Bone marrow (tissue), 2 donors: ENCODE measurements at regions not wholly inside any gene's neighbourhood (a gene's known extent, or its start where the extent isn't known, plus 50 kb on each side); places are given as distances from the start of the nearest gene placed in this dataset.
"Not testable (repeated sequence)": the region's sequence is repeated elsewhere in the genome, so short reads cannot be mapped to it uniquely, and the experiment has no call there.

Experiments
- DNase-seq, 2 donors: peaks; one replicate each; lab custom pipeline; 2025; lab: John Stamatoyannopoulos, UW

DNA sequence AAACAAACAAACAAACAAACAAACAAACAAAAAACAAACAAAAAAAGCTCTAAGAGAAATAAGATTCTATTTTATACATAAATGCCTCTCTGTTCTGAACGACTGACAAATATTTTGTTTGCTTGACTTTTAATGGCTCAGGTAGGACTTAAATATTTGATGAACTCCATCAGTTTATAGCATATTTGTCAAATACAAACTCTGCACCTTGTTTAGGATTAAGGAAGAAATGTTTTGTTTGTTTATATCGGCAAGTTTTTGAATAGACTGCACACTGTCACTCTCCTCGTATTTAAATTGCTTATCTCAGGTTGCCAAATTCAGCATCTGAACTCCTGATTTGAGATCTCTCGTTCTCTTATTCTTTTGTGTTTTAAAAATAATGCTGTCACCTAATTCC, 1499.7 kb upstream of the SLC10A2 start:
- DNase-seq = no peak

DNA sequence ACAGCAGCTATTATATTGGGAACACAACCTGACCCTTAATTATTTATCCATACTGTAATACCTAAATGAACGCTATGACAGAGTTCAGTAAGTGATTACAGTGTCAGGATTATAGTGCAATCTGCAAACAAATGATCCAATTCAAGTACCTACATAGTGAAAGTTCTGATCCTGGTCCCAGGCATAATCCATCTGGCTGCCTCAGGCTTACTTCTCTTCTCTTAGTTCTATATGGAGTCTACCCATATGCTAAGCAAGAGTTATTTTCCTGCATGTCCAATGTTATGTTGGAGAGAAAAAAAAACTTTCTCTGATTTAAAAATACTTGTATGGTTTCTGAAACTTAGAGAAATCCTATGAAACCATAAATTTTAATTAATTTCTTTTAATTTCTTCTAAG, 1487.7 kb upstream of the SLC10A2 start:
- DNase-seq = no peak

DNA sequence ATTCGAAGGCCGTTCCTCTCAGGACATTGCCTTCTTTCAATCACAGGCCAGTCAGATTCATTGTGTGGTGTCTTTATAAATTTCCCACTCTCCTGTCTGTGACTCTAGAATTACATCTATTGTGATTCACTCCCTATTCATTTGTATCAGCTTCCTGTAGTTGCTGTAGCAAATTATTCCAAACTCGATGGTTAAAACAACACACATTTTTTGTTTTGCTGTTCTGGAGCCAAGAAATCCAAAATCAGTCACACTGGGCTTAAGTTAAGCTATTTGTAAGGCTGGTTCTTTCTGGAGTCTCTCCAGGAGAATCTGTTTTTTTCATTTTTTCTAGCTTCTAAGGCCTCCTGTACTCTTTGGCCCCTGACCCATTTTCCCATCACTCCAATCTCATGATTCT, 1487.0 kb upstream of the SLC10A2 start:
- no peak for DNase-seq

DNA sequence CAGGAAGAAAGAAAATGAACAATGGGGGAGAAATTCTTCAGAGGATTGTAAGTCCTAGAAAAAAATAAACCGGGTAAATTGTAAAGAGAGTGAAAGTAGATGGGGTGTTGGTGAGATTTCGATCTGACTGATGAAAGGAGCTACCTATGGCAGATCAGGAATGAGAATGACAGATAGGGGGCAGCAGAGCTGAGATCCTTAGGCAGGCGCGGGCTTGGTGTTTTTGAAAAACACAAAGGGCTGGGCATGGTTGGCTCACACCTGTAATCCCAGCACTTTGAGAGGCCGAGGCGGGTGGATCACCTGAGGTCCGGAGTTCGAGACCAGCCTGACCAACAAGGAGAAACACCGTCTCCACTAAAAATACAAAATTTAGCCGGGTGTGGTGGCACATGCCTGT, 1468.6 kb upstream of the SLC10A2 start:
- no peak for DNase-seq

DNA sequence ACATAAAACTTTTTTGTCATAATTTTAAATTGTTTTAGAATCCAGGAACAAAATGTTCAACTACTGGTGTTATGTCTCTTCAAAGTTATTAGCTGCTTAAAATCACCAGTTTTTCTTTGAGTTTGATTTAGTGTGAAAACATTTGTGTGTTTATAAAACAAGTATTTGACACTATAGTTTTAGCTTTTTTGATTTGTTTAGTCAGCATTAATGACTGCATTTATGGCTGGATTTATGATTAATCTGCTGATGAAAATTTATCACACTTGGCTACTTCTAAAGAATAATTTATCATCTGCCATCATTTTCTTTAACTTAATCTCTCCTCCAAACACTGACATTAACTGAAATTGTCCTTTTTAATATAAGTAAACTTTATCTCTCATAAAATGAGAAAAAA, 1465.9 kb upstream of the SLC10A2 start:
- no peak for DNase-seq

DNA sequence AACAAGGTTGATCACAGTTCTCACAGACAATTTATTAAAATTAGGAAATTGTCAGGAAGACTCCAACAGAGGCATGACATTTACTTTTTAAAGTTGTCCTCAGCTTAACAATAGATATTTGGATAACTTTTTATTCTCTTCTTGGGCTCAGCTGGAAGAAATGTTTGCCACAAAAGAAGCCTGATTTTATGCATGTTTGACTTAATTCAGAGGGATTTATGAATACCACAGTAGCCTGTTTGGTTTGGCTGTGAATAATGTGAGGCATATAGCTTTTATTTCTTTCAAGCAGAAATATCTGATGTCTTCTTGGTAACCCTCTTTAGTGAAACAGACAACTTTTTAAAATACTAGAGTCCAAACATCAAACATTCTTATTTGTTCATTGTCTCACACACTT, 1464.5 kb upstream of the SLC10A2 start:
- no peak for DNase-seq

DNA sequence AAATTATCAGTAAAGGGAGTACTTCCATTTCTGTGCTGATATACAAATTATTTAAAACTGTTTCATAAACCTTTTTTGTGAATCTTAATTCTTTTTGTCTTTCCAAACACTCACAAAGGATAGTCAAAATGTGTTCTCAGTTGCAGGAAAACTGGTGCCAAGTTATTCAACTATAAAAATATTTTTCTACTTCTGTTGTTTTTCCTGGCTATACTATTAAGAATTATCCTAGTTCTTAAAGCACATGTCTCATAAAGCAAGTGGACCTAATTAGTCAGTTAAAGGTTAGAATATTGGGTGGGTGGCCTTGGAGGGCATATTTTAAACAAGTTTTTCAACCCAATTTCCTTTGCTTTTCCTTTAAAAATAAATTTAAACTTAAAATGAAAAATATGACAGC, 1460.3 kb upstream of the SLC10A2 start:
- no peak for DNase-seq

DNA sequence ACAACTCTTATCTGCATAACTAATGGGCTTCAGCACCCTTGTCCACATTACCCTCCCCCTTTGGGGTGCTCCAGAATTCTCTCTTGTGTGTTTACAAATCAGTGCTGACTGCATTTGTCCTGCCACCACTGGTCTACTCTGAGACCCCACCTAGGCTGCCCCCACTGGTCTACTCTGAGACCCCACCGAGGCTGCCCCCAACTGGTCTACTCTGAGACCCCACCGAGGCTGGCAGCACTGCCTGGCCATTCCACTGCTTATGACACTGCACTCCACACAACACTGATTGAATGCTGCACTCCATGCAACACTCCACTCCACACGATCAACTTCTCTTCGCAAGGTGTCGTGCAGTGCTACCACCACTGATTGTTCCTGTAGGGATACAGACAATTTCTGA, 1459.2 kb upstream of the SLC10A2 start:
- no peak for DNase-seq

DNA sequence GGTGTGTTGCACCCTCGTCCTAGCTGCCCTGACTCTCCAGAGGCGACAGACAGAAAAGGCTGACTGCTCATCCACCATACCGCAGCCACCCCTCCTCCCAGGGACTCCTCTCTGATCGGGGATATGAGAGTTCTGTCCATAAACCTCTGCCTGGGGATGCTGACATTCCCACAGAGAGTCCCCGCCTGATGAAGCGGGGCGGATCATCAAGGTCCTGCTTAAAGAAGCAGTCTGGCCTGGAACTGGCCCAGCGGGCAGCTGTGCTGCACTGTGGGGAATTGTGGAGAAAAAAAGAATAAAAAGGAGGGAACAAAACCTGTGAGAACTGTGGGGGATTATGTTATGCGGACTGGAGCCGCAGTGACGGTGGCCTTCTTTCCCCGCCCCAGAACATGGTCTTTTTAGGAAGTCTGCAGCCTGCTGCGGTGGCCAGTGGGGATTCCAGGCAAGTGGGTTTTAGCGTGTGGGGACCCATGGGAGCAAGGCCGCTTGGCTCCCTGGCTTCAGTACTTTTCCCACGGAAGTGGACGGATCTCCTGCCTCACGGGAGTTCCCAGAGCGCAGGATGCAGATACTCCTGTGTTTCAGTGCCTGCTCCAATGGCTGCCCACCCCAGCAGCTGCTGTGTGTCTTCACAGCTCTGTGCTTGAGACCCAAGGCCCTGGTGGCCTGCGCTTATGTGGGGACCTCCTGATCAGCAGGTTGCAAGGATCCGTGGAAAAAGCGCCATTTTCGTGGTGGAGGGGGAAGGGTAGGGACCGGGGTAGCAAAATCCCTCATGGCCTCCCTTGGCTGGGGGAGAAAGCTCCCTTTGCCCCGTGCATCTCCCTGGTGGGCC, 1456.2 kb upstream of the SLC10A2 start:
- no peak for DNase-seq

DNA sequence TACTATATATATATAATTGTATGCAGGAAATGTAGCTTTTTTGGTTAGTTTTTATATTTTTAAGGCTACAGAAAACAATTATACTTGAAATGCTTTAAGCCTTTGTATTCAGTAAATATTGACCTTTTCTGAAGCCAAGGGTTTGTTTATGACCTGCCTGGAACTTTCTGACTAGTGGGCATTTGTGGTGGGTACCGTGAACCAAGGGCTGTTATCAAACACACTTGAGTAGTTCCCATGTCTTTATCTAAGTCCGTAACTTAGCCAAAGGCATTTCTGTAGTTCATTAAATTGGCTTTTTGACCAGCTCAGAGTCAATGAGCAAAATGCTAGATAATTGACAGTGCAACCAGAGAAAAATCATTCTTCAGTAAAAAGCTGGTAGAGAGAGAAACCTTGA, 1444.2 kb upstream of the SLC10A2 start:
- no peak for DNase-seq

DNA sequence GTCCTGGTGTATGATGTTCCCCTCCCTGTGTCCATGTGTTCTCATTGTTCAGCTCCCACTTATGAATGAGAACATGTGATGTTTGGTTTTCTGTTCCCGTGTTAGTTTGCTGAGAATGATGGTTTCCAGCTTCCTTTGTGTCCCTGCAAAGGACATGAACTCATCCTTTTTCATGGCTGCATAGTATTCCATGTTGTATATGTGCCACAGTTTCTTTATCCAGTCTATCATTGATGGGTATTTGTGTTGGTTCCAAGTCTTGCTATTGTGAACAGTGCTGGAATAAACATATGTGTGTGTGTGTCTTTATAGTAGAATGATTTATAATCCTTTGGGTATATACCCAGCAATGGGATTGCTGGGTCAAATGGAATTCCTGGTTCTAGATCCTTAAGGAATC, 1427.3 kb upstream of the SLC10A2 start:
- not testable (repeated sequence) for DNase-seq

DNA sequence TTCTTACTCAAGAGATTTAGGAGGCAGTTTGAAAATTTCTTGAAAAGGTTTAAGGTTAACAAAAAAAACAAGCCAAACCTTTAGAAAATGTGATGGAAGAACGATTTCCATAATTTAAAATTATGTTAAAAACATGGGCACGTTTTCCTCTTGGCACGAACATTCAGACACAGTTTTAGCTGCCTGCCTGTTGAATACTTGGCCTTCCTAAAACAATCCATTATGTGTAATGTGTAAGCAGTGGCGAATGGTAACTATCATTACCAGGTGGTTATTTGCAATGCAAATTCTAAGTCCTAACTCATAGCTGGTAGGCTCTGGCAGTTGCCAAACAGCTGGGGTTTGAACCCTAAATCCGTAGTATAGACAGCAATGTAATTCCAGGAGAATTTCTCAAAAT, 1425.7 kb upstream of the SLC10A2 start:
- DNase-seq = no peak

DNA sequence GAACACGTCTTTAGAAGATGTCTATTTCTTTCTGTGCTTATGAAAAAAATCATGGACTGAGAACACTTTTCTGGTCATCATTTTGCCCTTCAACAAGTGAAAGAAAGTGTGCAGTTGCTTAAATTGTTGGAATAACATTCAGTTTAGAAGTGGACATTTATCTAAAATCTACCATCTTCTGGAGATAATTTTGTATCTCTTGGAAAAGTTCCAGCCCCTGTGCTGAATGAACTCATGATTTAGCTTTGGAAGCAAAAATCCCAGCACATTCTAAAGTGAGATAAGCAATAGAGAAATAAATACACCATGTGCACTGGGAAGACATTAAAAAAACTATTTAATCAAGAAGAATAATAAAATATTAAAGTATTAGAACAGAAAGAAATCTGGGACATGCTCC, 1420.8 kb upstream of the SLC10A2 start:
- no peak for DNase-seq

DNA sequence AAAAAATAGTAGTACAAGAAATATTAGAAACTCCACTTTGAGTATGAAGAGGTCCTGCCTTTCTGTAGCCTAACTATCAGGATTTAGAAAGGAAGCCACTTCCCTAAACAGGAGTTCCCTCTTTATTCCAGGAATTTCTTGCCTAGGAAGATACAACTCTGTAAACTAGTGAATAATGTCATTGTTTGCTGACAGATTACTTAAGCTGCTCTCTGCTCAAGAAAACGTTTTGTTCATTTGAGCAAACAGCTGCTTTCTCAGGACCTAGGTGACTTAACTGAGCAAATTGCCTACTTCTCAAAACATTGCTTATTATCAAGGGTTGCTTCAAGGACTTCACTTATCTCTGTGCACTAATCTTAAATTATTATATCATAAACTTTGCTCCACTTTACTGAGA, 1419.4 kb upstream of the SLC10A2 start:
- no peak for DNase-seq

DNA sequence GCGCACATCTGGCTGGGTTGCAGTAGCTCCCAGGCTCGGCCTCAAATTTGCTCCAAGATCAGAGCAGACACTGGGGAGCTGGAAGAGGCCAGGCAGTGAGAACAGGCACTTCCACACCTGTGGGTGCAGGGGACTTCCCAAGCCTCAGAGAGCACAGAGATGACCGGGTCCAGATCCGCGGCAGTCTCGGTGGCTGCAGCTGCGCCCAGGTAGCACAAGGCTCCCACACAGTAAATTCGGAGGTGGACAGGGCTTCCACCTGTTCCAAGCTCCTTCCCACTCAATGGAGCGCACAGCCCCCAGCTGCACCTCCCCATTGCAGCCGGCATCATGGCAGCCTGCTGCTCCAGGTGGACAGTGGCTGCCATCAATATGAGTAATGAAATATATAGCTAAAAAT, 1417.4 kb upstream of the SLC10A2 start:
- no peak for DNase-seq

DNA sequence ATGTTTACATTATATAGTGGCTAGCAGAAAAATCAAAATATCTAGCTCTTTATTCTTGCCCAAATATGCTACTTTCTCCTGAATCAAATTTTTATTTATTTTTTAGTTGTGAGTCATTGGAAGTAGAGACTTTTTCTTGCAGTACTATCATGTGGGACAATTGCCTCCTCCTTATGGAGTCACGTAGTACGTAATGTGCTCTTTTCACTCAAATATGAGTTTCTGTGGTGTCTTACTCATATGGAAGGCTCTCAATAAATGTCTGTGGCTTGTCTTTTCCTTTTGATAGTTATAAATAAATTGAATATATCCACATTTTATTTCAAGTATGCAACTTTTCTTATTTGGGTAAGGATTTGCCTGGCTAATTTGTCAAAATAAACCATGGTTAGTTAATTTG, 1411.0 kb upstream of the SLC10A2 start:
- no peak for DNase-seq

DNA sequence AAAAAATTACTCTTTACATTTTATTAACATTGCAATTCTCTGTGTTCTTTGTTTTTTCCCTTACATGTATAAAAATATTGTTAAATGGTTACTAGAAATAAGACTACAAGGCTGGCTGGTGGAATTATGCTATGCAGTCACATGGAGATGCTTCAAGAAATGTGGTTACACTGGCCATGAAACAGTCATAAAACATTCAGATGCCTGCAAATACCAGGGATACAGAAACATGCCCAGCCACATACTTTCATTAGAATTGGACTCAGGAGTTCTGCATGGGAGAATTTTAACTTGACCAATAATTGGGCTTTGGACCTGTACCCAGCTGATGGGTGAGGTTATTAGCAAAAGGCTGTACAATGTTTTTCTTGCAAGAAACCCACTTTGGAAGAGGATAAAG, 1407.7 kb upstream of the SLC10A2 start:
- DNase-seq = no peak

DNA sequence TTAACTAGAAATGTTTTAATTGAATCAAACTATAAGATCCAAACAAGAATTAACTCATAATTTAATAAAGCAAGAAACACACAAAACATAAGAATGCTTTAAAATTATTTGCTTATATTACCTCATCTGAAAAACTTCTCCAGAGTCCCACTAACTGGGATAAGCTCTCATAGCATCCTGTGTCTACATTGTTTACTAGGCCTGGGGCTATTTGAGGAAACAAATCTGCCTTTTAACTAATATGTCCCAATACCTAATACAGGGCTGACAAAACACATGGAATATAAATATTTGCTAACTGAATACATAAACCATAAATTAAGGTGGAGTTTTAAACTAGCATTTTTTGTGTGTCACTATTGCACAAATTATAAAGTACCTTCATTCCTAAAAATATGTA, 1399.8 kb upstream of the SLC10A2 start:
- DNase-seq = no peak

DNA sequence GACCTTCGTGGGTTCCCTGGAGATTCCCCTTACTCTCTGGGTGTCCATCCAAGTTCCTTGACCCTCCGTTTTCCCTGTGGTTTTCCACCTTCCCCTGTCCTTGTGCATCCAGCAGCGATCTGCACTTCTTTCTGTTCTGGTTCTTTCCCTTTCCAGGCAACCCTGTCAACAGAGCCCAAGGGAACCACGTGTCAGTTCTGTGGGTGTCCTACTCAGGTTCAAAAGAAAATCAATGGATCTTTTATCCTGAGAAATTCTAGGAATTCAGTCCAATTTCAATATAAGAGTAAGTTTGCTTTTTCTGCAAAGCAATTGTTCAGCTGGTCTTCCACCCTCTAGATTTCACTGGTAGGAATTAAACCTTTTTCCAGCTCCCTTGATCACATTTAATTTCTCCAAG, 1394.8 kb upstream of the SLC10A2 start:
- no peak for DNase-seq

DNA sequence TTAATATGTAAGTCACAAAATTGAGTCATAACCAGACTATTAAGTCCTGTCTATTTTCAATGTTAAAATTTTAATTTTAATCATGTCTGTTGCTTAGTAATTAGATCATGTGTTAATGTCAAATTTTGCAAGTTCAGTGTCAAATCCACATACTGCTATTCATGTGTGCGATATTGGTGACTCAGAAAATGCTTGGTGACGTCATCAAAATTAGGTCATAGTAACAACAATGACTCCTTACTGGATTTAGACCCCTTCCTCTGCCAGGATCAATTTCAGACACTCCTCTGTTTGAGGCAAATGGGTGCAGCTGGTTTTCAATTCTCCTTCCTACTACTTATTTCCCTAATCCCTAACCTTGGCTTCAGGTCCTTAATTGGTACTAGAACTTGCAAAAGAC, 1394.3 kb upstream of the SLC10A2 start:
- no peak for DNase-seq

DNA sequence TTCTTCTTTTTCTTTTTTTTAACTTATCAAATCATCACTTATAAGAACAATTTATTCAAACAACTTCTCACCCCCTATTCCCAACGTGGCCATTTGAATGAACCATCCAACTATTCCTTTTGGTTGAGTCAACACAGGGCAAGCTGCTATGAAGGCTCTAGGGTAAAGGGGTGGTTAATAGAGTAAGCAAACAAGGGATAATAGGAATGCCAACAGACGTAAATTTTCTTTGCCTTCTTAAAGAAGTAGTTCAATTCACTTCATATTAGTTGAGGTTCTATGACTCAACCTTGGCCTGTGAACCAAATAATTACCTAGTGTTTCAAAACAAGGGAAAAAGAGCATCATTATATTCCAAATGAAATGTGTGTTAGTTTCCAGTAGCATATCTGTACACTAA, 1383.8 kb upstream of the SLC10A2 start:
- no peak for DNase-seq

DNA sequence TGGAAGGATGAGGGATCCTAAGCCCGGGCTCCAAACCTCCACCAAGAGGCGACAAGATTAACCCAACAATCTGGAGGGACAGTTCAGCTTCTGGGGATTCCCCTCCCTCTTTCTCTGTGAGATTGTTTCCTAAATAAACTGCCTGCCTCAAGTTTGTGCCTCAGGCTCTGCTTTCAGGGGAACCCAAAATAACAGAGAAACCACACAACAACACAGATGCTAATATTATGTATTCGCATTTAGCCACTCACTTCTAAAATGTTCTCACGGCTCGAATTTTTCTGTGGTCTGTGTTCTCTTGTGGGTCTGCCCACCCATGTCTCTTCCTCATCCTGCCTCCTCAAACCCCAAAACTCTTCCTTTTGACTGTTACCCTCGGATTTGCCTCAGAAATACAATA, 1381.1 kb upstream of the SLC10A2 start:
- no peak for DNase-seq

DNA sequence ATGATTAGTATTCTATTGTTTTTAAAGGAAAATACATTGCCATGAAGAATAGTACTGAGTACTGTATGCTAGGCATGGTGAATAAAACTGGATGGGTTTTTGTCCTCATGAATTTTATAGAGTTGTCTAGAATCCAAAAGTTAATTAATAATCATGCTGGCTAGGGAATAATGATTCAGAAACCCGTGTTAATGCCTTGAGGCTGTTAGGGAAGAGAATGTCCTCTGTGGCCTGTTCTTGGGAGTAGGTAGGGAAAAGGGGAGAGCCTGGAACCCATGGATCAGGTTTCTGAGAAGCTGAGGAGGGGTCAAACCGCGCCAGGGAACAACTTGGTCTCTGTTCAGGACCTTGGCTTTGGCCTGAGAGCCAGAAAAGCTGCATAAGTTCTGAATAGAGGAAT, 1376.3 kb upstream of the SLC10A2 start:
- no peak for DNase-seq

DNA sequence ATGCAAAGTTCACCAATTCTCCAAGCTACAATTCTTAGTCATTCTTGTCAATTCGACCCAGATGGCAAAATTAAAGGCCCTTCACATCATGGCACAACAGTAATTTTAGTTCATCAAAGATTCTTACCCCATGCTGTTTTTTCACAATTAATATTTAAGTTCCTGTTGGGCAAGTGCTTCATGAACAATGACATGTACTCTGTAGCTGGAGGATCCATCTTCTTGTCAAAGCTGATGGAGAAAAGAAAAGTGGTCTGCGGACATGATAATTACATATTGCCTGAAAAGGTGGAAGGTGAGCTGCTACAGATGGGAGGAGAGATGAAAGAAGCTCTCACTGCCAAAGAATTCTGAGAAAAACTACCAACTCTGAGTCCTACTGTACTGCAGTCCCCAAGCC, 1370.3 kb upstream of the SLC10A2 start:
- DNase-seq = no peak

DNA sequence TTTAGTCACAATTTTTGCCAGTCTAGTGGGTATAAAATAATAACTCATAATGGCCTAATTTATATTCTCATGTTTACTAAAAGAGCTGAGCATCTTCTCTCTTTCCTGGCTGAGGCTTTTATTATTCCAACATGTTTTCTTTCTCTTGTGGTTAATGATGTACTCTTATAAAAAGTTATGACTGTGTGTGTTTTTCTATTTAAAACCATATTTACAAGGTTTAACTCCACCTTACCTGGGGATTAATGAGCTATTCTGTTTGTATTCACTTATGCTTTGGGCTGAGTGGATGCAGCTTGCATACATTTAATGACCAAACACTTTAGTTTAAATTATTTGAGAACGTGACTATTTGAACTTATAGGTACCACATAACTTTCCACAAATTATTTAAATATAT, 1365.7 kb upstream of the SLC10A2 start:
- no peak for DNase-seq
